AG10803 (cell line): ENCODE measurements at regions not wholly inside any gene's neighbourhood (a gene's known extent, or its start where the extent isn't known, plus 50 kb on each side); places are given as distances from the start of the nearest gene placed in this dataset.

ENCODE experiments used
- DNase-seq: peaks from one replicate; pipeline ENCODE4 v3.0.0; 2010; ENCODE audit warnings: low read depth
- H3K4me3 ChIP-seq: 2 replicates; pipeline ENCODE4 v1.5.1; 2011; ENCODE audit warnings: mild to moderate bottlenecking, low read length, control low read depth
- CTCF ChIP-seq: conservative IDR thresholded peaks from 2 replicates; pipeline ENCODE4 v1.5.1; 2011; ENCODE audit warnings: mild to moderate bottlenecking, low read length, control low read depth, inconsistent platforms

GRCh38 chr15:38068626-38069391 is 134.4 kb downstream of the TMCO5A start:
- no peak for TF ChIP-seq CTCF
- peak overlapping the region; percentile 30 for H3K4me3 ChIP-seq
- DNase-seq, result peak; percentile 65

- no peak for TF ChIP-seq CTCF
- DNase-seq, result peak; percentile 83
- H3K4me3 ChIP-seq, result peak overlapping the region; percentile 30
Observed at GRCh38 chr15:38069511-38070011, 135.1 kb downstream of the TMCO5A start.

- no peak for TF ChIP-seq CTCF
- H3K4me3 ChIP-seq, result no peak overlapping the region
- DNase-seq, result no peak
Observed at GRCh38 chr15:38070778-38071177, 136.3 kb downstream of the TMCO5A start.

- no peak for DNase-seq
- H3K4me3 ChIP-seq, result no peak overlapping the region
- no peak for TF ChIP-seq CTCF
Observed at GRCh38 chr15:38071211-38071972, 137.0 kb downstream of the TMCO5A start.

- peak overlapping the region; percentile 60 for H3K4me3 ChIP-seq
- TF ChIP-seq CTCF, result no peak
- no peak for DNase-seq
Observed at GRCh38 chr15:38072007-38072347, 137.5 kb downstream of the TMCO5A start.

- peak; percentile 34 for TF ChIP-seq CTCF
- H3K4me3 ChIP-seq, result peak overlapping the region; percentile 60
- DNase-seq, result peak; percentile 77
Observed at GRCh38 chr15:38072348-38073177, 138.1 kb downstream of the TMCO5A start.
